ENCODE measurements at regions not wholly inside any gene's neighbourhood (a gene's known extent, or its start where the extent isn't known, plus 50 kb on each side); places are given as distances from the start of the nearest gene placed in this dataset.

GRCh38 chr4:15215109-15215508 is 212.7 kb upstream of the C1QTNF7 start:
- TF ChIP-seq EP300 (conservative IDR thresholded peaks at IDR 0.05; ENCODE audit: poor library complexity, severe bottlenecking) (no peak), POLR2AphosphoS5 (IDR thresholded peaks at IDR 0.05) (no peak), RAD21 (conservative IDR thresholded peaks at IDR 0.05) (no peak), TAF1 (IDR thresholded peaks at IDR 0.05; ENCODE audit: low read depth) (no peak), MXI1 (conservative IDR thresholded peaks at IDR 0.05; ENCODE audit: poor library complexity, severe bottlenecking) (no peak), SMC3 (conservative IDR thresholded peaks at IDR 0.05; ENCODE audit: poor library complexity) (no peak), EZH2 (IDR thresholded peaks at IDR 0.05; ENCODE audit: borderline replicate concordance, insufficient read depth, low read length, poor library complexity, severe bottlenecking) (no peak)
- TF ChIP-seq, protein P1, sequence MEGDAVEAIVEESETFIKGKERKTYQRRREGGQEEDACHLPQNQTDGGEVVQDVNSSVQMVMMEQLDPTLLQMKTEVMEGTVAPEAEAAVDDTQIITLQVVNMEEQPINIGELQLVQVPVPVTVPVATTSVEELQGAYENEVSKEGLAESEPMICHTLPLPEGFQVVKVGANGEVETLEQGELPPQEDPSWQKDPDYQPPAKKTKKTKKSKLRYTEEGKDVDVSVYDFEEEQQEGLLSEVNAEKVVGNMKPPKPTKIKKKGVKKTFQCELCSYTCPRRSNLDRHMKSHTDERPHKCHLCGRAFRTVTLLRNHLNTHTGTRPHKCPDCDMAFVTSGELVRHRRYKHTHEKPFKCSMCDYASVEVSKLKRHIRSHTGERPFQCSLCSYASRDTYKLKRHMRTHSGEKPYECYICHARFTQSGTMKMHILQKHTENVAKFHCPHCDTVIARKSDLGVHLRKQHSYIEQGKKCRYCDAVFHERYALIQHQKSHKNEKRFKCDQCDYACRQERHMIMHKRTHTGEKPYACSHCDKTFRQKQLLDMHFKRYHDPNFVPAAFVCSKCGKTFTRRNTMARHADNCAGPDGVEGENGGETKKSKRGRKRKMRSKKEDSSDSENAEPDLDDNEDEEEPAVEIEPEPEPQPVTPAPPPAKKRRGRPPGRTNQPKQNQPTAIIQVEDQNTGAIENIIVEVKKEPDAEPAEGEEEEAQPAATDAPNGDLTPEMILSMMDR (IDR thresholded peaks at IDR 0.05; ENCODE audit: poor library complexity, severe bottlenecking), result no peak
- TF ChIP-seq, protein P2, sequence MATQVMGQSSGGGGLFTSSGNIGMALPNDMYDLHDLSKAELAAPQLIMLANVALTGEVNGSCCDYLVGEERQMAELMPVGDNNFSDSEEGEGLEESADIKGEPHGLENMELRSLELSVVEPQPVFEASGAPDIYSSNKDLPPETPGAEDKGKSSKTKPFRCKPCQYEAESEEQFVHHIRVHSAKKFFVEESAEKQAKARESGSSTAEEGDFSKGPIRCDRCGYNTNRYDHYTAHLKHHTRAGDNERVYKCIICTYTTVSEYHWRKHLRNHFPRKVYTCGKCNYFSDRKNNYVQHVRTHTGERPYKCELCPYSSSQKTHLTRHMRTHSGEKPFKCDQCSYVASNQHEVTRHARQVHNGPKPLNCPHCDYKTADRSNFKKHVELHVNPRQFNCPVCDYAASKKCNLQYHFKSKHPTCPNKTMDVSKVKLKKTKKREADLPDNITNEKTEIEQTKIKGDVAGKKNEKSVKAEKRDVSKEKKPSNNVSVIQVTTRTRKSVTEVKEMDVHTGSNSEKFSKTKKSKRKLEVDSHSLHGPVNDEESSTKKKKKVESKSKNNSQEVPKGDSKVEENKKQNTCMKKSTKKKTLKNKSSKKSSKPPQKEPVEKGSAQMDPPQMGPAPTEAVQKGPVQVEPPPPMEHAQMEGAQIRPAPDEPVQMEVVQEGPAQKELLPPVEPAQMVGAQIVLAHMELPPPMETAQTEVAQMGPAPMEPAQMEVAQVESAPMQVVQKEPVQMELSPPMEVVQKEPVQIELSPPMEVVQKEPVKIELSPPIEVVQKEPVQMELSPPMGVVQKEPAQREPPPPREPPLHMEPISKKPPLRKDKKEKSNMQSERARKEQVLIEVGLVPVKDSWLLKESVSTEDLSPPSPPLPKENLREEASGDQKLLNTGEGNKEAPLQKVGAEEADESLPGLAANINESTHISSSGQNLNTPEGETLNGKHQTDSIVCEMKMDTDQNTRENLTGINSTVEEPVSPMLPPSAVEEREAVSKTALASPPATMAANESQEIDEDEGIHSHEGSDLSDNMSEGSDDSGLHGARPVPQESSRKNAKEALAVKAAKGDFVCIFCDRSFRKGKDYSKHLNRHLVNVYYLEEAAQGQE (IDR thresholded peaks at IDR 0.05; ENCODE audit: borderline replicate concordance), result no peak

GRCh38 chr4:15226203-15226602 is 201.6 kb upstream of the C1QTNF7 start:
- TF ChIP-seq, protein P1 (IDR thresholded peaks at IDR 0.05; ENCODE audit: poor library complexity, severe bottlenecking), result no peak
- TF ChIP-seq SMC3 (conservative IDR thresholded peaks at IDR 0.05; ENCODE audit: poor library complexity), result no peak
- Histone ChIP-seq H4K20me1 (ENCODE audit: insufficient read depth) (no peaks in the 10 kb centered on the region), H3K36me3 (ENCODE audit: insufficient read depth, low read length) (no peaks in the 10 kb centered on the region), H3K79me2 (replicated peaks; ENCODE audit: insufficient read depth, low read length) (no peaks in the 10 kb centered on the region), H3K27me3 (ENCODE audit: insufficient read depth, low read depth, low read length) (no peaks in the 10 kb centered on the region), H3K4me3 (ENCODE audit: low read length) (no peak overlapping the region), H2AFZ (ENCODE audit: low read depth, low read length) (no peak overlapping the region), H3K27ac (ENCODE audit: low read length) (no peak overlapping the region), H3K9ac (ENCODE audit: low read length) (no peak overlapping the region), H3K9me2 (ENCODE audit: insufficient read depth, low read length) (no peaks in the 10 kb centered on the region), H3K4me2 (ENCODE audit: low read length) (no peak overlapping the region), H3K9me3 (ENCODE audit: low read length) (no peaks in the 10 kb centered on the region), H3F3A (ENCODE audit: insufficient read depth, low read length, poor library complexity, severe bottlenecking) (no peaks in the 10 kb centered on the region)

More at GRCh38 chr4:15215109-15215508, 212.7 kb upstream of the C1QTNF7 start:
- no peaks in the 10 kb centered on the region for H3K36me3 ChIP-seq (ENCODE audit: insufficient read depth, low read length)
- H2AFZ ChIP-seq (ENCODE audit: low read depth, low read length), result no peak overlapping the region
- no peaks in the 10 kb centered on the region for H3K79me2 ChIP-seq (replicated peaks; ENCODE audit: insufficient read depth, low read length)
- H3F3A ChIP-seq (ENCODE audit: insufficient read depth, low read length, poor library complexity, severe bottlenecking), result no peaks in the 10 kb centered on the region
- no peaks in the 10 kb centered on the region for H4K20me1 ChIP-seq (ENCODE audit: insufficient read depth)
- no peaks in the 10 kb centered on the region for H3K27me3 ChIP-seq (ENCODE audit: insufficient read depth, low read depth, low read length)
- H3K4me2 ChIP-seq (ENCODE audit: low read length), result no peak overlapping the region
- no peak overlapping the region for H3K27ac ChIP-seq (ENCODE audit: low read length)
- no peak overlapping the region for H3K9ac ChIP-seq (ENCODE audit: low read length)
- H3K9me3 ChIP-seq (ENCODE audit: low read length), result no peaks in the 10 kb centered on the region
- H3K9me2 ChIP-seq (ENCODE audit: insufficient read depth, low read length), result no peaks in the 10 kb centered on the region
- H3K4me3 ChIP-seq (ENCODE audit: low read length), result no peak overlapping the region

All from neural cell (in vitro differentiated cells).